GM19035 (cell line): ENCODE measurements at regions not wholly inside any gene's neighbourhood (a gene's known extent, or its start where the extent isn't known, plus 50 kb on each side); places are given as distances from the start of the nearest gene placed in this dataset.

Experiments used
- ATAC-seq: cut with Tn5 transposase; IDR thresholded peaks from one replicate; pipeline ENCODE4 v1.9.1; 2021; ENCODE audit not compliant: unreplicated experiment

DNA sequence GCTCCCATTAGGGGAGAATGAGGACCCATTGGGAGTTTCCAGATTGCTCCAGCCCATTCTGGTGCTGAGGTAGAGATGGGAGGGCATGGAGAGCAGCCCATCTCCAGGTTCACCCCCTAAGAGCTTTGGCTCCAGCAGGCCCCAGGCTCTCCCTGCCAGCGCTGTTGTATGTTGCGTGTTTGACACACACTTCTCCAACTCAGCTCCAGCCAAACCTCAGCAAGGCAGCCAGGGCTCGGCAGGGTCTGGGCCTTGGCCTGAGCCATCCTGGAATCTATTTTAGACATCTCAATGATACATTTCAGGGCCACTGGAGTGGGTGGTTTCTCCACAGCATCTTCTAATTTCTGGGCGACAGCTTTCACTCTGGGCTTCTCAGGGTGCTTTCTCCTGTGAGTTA, 117.0 kb downstream of the NAV1 start:
- ATAC-seq, result no peak

DNA sequence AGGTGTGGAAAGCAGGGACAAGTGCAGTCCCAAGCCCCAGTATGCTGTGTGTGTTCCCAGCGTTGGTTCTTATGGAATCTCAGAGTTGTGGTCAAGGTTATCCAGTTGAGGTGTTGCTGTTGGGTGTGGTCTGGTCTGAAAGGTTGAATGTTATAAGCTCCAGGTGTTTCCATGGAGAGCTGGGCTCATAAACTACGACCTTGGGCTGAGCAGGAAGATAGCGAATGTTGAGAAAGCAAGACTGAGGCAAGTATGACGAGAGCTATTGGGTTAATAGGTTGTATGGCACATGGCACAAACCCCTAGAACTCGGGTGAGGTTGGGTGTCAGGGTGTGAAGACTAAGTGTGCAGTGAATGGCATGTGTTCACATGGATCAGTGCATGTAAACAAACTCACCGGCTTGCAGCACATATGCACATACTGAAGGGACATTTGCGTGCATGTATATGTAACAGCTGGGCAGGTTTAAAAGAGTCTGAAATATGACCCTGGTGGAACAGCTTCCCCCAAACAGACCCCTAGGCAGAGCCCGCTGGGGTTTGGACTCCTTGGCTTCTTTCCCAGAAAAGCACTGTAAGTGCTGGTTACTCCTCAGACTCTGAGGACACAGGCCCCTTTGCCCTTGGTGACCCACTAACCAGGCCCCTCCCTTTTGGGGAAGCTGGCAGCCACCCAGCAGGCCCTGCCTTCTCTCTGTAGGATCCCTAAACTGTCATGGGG, 117.5 kb downstream of the NAV1 start:
- ATAC-seq, result no peak

DNA sequence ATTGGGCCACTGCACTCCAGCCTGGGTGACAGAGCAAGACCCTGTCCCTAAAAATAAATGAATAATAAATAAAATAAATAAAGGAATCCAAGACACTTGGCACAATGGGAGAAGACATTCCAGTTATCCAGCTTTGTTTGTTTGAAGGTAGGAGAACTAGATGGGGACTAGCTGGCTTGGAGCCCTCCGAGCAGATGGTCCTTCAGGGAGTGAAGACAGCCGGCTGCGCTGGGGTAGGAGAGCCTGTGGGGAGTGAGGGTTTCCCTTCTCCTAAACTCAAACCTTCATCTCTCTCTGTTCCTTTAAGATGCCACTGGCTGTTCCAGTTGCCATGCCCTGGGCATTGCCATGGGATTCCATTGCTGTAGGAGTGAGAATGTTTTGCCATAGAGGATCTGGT, 120.6 kb downstream of the NAV1 start:
- ATAC-seq, result no peak

- no peak for ATAC-seq
Measured at GRCh38 chr1:201660931-201661822, 122.2 kb downstream of the NAV1 start.

- no peak for ATAC-seq
Measured at GRCh38 chr1:201661823-201662359, 123.0 kb downstream of the NAV1 start.

- no peak for ATAC-seq
Measured at GRCh38 chr1:201662646-201663045, 123.7 kb downstream of the NAV1 start.

DNA sequence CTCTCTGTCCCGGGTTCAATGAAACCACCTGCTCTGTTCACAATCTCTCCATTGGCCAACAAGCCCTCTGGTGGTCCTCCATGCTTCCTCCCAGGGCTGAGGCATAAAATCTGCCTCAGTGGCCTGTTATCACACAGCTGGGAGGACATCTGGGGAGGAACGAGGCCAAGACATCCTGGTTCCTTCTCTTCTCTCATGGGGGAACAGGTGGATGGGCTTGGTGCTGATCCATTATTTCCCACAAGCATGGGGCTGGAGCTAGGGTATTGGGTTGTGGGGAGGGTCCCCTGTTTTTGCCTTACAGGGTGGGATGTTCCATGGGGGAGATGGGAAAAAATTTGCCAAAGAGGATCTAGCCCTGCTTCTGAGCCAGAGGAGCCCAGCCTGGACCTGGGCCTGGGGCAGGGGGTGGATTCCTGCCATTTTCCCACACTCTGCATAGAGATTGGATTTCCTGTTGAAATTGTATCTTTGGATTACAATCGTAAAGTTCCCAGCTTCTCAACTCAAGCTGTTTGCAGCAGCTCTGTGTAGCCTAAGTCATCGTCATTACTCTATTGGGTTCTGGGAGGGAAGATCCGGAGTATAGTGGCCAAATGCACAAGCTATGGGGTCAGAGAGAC, 124.7 kb downstream of the NAV1 start:
- ATAC-seq, result no peak

GRCh38 chr1:201665036-201665435, 126.1 kb downstream of the NAV1 start:
- ATAC-seq, result no peak

DNA sequence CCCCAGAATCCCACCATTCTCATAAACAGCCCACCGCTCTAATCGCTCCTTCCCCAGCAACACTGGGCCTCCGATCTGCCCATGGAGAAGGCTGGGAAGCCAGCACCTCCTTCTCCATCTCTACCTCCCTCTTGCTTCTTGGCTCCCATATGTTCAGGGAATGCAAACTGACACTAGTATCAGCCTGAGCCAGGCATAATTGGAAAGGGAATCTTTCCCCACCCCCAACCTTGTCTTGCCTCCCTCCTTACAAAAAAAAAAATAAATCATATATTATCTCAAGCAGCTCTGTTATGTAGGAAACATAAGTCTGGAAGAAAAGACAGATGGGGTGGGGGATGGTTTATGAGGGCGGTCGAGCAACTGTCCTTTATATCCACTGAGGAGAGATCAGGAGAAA, 127.2 kb downstream of the NAV1 start:
- no peak for ATAC-seq

GRCh38 chr1:201666645-201667044, 127.7 kb downstream of the NAV1 start:
- no peak for ATAC-seq

DNA sequence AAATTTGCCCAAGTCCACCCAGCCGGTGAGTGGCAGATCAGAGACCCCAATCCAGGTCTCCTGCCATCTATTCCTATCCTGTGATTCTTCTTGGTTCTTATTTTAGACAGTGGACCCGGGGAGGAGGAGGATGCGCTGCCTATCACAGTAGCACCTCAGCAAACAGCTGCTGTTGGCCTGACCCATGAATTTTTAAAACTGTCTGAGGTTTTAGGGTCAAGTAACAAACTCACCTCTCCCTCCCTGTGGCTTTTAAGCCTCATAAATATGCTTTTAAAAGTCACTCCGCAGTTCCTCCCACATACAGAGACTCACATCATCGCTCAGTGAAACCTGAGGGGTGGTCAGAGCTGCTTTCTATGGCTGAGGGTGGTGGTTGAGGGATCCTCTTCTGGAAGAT, 128.6 kb downstream of the NAV1 start:
- no peak for ATAC-seq

DNA sequence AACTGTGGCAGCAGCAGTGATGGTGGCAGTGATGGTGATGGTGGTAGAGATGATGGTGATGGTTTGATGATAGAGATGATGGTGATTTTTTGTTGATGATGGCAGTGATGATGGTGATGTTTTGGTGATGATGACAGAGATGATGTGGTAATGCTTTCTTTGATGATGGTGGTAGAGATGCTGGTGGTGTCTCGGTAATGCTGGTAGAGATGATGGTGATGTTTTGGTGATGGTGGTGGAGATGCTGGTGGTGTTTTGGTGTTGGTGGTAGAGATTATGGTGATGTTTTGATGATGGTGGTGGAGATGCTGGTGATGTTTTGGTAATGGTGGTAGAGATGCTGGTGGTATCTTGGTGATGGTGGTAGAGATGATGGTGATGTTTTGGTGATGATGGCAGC, 131.6 kb downstream of the NAV1 start:
- ATAC-seq, result no peak

- ATAC-seq, result no peak
Measured at GRCh38 chr1:201672685-201673084, 133.8 kb downstream of the NAV1 start.

GRCh38 chr1:201673093-201673492, 134.2 kb downstream of the NAV1 start:
- no peak for ATAC-seq

GRCh38 chr1:201673915-201674314, 135.0 kb downstream of the NAV1 start:
- ATAC-seq, result no peak

DNA sequence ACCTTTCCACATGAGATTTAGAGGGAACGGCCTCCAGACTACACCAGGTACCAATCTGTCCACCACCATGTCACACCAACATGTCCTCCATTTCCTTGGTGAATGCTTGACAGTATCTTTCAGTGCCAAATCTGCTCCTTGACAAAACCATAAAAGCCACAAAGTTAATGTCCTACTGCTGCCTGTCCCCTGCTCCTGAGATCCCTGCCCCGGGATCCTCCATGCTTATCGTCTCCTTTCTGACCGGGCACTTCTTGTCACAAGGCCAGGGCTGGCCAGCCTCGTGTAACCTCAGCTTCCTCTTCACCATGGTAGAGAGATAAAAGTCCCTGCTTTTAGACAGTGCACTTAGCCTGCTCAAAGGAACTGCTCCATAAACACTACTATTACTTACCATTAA, 136.2 kb downstream of the NAV1 start:
- no peak for ATAC-seq

DNA sequence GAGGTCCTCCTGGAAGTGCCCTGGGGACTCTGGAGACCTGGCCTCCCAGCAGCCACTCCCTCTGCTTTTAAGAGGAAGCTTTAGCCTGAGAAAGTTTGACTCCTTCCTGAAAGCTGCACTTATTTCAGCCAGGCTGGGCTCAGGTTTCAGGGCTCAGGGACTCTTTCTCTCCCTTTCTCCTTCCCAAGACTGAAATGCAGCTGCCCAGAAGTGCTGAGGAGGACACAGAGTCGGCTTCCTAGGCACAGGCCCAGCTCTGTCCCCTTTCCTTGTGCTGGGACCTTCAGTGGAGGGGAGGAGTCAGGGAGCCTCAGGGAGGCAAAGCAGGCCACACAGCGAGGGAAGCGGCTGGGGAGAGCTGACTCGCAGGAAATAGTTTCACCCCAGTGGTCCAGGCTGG, 137.3 kb downstream of the NAV1 start:
- ATAC-seq, result no peak

- ATAC-seq, result no peak
Measured at GRCh38 chr1:201676641-201677040, 137.7 kb downstream of the NAV1 start.

GRCh38 chr1:201678264-201679101, 139.6 kb downstream of the NAV1 start:
- ATAC-seq, result no peak

DNA sequence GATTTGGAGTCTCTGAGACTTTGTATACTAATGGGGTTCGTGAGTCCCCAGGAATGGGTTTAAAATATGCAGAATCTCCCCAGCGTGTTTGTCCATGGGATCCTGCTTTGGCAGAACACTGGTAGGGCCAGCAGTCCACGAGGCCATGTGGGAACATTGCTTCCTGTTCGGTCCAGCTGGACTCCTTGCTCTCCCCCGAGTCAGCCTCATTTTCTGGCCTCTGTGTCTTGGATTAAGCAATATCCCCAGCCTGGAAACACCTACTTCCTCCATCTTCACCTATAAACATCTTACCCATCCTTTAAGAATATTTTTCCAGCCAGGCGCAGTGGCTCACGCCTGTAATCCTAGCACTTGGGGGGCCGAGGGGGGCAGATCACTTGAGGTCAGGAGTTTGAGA, 142.4 kb downstream of the NAV1 start:
- ATAC-seq, result no peak

DNA sequence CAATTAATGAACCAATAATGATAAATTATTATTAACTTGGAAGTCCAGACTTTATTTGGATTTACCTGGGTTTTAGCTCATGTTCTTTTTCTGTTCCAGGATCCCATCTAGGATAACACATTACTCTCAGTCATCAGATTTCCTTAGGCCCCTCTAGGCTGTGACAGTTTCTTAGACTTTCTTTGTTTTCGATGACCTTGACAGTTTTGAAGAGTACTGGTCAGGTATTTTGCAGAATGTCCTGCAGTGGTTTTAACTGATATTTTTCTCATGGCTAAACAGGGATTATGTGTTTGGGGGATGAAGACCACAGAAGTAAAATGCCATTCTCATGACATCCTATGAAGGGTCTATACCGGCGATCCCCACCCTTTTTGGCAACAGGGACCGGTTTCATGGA, 144.0 kb downstream of the NAV1 start:
- ATAC-seq, result no peak
